ENCODE measurements at regions not wholly inside any gene's neighbourhood (a gene's known extent, or its start where the extent isn't known, plus 50 kb on each side); places are given as distances from the start of the nearest gene placed in this dataset.

DNA sequence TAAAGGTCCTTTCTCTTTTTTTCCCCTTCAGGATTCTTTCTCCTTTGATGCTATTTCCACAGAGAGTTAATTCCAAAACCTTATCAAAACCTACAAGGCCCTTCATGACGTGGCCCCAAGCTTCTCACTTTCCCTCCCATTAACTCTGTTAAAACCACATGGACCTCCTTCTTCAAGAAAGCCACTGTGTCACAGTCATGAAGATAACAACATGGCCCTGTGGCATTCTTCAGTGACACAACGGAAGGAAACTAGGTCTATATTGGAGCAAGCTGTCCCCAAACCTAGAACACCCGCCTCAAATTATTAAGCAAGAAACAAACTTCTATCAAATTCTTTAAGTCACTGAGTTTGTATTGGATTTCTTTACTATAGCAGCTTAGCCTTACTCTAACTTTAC, 611.1 kb downstream of the NUF2 start:
- TF ChIP-seq, protein P1, sequence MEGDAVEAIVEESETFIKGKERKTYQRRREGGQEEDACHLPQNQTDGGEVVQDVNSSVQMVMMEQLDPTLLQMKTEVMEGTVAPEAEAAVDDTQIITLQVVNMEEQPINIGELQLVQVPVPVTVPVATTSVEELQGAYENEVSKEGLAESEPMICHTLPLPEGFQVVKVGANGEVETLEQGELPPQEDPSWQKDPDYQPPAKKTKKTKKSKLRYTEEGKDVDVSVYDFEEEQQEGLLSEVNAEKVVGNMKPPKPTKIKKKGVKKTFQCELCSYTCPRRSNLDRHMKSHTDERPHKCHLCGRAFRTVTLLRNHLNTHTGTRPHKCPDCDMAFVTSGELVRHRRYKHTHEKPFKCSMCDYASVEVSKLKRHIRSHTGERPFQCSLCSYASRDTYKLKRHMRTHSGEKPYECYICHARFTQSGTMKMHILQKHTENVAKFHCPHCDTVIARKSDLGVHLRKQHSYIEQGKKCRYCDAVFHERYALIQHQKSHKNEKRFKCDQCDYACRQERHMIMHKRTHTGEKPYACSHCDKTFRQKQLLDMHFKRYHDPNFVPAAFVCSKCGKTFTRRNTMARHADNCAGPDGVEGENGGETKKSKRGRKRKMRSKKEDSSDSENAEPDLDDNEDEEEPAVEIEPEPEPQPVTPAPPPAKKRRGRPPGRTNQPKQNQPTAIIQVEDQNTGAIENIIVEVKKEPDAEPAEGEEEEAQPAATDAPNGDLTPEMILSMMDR (IDR thresholded peaks at IDR 0.05; ENCODE audit: control insufficient read depth, insufficient read depth, low read depth, low read length, missing control alignments) = no peak
- H3K4me3 ChIP-seq (ENCODE audit: control insufficient read depth, low read depth, low read length) = no peak overlapping the region
- no peak for DNase-seq (ENCODE audit: low read depth)

DNA sequence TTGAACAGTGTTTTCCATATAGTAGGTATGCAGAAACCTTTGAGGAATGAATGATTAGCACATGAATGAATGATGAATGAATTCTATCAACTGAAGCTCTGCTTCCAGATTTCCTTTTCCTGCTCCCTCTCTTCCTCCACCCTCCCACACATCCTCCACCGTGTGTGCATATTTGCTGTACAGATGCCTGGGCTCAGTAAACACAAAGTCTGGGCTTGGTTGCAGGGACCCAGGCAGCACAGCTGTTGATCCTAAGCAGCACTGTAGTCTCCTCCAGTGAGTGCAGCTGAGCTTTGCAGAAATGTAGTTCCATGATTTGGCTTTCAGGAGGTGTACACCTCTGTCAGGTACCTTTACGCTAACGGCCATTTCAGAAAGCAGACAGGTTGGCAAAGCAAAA, 611.7 kb downstream of the NUF2 start:
- DNase-seq (ENCODE audit: low read depth) = no peak
- no peak overlapping the region for H3K4me3 ChIP-seq (ENCODE audit: control insufficient read depth, low read depth, low read length)
- TF ChIP-seq, protein P1 (IDR thresholded peaks at IDR 0.05; ENCODE audit: control insufficient read depth, insufficient read depth, low read depth, low read length, missing control alignments) = no peak

DNA sequence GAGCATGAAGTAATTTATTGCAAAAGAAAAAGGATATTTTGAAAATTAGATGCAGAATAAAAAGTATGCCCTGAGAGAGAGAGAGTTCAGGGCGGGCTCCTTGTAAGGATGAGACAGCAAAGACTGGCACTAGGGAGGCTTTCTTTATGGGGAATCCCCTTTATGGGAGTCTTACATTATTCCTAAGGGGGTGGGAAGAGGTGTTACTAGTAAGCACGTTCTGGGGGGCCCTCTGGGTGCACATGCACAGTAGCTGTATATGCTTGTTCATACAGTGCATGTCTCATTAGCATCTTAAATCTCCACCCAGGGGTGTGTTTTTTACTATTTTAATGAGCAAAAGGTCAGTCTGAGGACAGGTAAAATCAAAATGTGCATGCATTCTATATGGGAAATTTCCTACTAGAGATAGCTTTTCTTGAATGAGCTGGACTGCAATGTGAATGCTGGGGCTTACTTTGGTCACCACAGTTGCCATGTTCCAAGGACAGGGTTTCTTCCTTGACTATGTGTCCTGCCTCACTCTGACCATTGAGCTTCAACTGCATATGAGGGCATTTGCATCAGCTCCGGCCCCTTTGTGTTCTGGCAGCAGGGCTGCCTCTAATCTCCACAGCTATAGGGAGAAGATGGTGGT, 614.1 kb downstream of the NUF2 start:
- DNase-seq (ENCODE audit: low read depth) = no peak
- TF ChIP-seq, protein P1 (IDR thresholded peaks at IDR 0.05; ENCODE audit: control insufficient read depth, insufficient read depth, low read depth, low read length, missing control alignments) = no peak
- no peak overlapping the region for H3K4me3 ChIP-seq (ENCODE audit: control insufficient read depth, low read depth, low read length)

DNA sequence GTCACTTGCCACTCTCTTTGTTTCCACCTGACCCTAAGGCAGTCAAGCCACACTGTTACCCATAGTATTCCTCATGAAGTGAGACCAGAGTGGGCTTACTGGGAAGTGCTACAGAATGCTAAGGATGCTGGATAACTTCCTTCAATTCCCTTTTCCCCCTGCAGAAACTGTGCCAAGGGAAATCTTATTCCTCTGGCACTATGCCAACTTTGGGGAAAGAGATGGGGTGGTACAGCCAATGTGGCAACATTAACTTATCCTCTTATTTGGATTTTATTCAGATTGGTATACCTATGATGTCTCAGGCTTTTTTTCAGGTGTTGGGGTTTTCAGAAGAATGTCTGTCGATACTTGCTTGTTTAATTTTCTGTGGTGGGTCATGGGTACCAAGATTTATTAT, 599.4 kb upstream of the PBX1 start:
- TF ChIP-seq, protein P1 (IDR thresholded peaks at IDR 0.05; ENCODE audit: control insufficient read depth, insufficient read depth, low read depth, low read length, missing control alignments) = no peak
- DNase-seq (ENCODE audit: low read depth) = no peak

DNA sequence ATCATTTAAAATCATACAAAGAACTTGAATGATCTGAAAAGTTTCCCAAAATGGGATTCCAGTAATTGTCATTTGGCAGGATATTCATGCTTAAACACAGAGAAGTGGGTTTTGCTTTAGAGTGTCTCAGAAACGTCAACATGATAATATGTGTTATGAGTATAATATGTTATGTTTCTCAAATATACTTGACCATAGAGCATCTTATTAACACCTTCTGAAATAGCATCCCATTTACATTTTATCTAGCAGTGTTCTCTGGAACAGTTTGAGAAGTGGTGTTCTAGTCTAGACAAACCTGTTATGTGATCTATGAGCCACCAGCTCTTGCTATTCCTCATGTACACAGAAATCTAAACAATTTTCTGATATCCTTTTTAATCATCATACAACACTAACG, 588.8 kb upstream of the PBX1 start:
- DNase-seq (ENCODE audit: low read depth) = no peak
- H3K4me3 ChIP-seq (ENCODE audit: control insufficient read depth, low read depth, low read length) = no peak overlapping the region
- TF ChIP-seq, protein P1 (IDR thresholded peaks at IDR 0.05; ENCODE audit: control insufficient read depth, insufficient read depth, low read depth, low read length, missing control alignments) = no peak

More for the DNA sequence above, 599.4 kb upstream of the PBX1 start:
- no peak overlapping the region for H3K4me3 ChIP-seq (ENCODE audit: control insufficient read depth, low read depth, low read length)

DNA sequence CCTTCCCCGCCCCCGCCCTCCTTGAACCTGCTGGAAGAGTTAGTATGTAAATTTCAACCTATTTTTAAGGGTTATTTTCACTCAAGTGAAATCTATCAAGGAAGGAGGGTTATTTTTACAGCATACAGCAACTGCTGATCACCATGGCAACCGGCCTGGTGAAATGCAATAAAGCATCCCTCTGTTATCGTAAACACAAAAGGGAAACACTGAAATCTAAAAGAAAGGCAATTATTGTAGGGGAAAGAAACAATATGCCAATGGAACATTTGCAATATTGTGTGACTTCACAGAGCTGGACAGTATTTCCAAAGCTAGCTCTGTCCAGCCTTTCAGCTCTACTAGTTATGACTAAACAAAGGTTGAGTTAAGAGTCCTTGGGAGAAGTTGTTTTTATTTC, 588.3 kb upstream of the PBX1 start:
- TF ChIP-seq, protein P1 (IDR thresholded peaks at IDR 0.05; ENCODE audit: control insufficient read depth, insufficient read depth, low read depth, low read length, missing control alignments) = no peak
- no peak overlapping the region for H3K4me3 ChIP-seq (ENCODE audit: control insufficient read depth, low read depth, low read length)
- DNase-seq (ENCODE audit: low read depth) = no peak
